Stomach (tissue), 8 donors: ENCODE measurements at regions not wholly inside any gene's neighbourhood (a gene's known extent, or its start where the extent isn't known, plus 50 kb on each side); places are given as distances from the start of the nearest gene placed in this dataset.

Experiments
- DNase-seq, 2 donors: peaks; one replicate each; pipeline versions ENCODE4 v3.0.0 to v3.0.0-alpha.2; 2013 to 2019
- H3K27ac ChIP-seq, 5 donors: fragments of 200-600 bp in 4 of 5; sonication (generic) in 4 of 5; one replicate each; pipeline ENCODE4 v1.5.1; 2013 to 2019; ENCODE audit warnings: mild to moderate bottlenecking in 1 of 5, moderate library complexity in 1 of 5
- H3K27me3 ChIP-seq, 3 donors: fragments of 200-600 bp; sonication (generic); one replicate each; pipeline ENCODE4 v1.5.1; 2017 to 2019; ENCODE audit warnings: mixed run types in 1 of 3
- H3K36me3 ChIP-seq, 4 donors: fragments of 200-600 bp; sonication (generic); 1 replicate in 3 of 4; 2 replicates in 1 of 4; pipeline ENCODE4 v1.5.1; 2016 to 2019
- H3K4me1 ChIP-seq, 4 donors: fragments of 200-600 bp; sonication (generic); one replicate each; pipeline ENCODE4 v1.5.1; 2016 to 2019
- H3K4me3 ChIP-seq, 4 donors: fragments of 200-600 bp; sonication (generic) in 3 of 4; one replicate each; pipeline ENCODE4 v1.5.1; 2016 to 2019; ENCODE audit warnings: mild to moderate bottlenecking in 1 of 4
- H3K9me3 ChIP-seq, 4 donors: fragments of 200-600 bp; sonication (generic); one replicate each; pipeline ENCODE4 v1.5.1; 2016 to 2019
- CTCF ChIP-seq, 7 experiments: fragments of 450-650 bp in 4 of 7; fragments of 200-600 bp in 3 of 7; sonication (generic) in 3 of 7; IDR thresholded peaks; one replicate each; pipeline ENCODE4 v1.5.1; 2016 to 2019; ENCODE audit warnings: antibody characterized with exemption in 7 of 7, control low read depth in 2 of 7, mild to moderate bottlenecking in 1 of 7
- EP300 ChIP-seq: sonication (generic); formaldehyde crosslinking; IDR thresholded peaks from one replicate; pipeline ENCODE4 v1.6.1; 2017; ENCODE audit warnings: antibody characterized with exemption
- POLR2A ChIP-seq, 4 donors: fragments of 450-650 bp; IDR thresholded peaks; one replicate each; pipeline ENCODE4 v1.6.1; 2016; ENCODE audit warnings: antibody characterized with exemption in 4 of 4, control low read depth in 2 of 4, mild to moderate bottlenecking in 1 of 4, moderate library complexity in 1 of 4
- POLR2AphosphoS5 ChIP-seq, 3 donors: sonication (generic); formaldehyde crosslinking; IDR thresholded peaks; one replicate each; pipeline ENCODE4 v1.6.1; 2016; ENCODE audit warnings: antibody characterized with exemption in 3 of 3
- WGBS, 5 donors: extraction: QIAGEN DNeasy Blood & Tissue Kit in 3 of 5; methylation state at CpG; one replicate each; pipeline versions ENCODE4 v1.1.5 to v1.1.7; 2013 to 2018; 5-methylcytosine and 5-hydroxymethylcytosine counted together
- intact Hi-C: fragments of 100-400 bp; cut with DNase I; formaldehyde crosslinking; loops from one replicate; pipeline ENCODE4 v1.15.1; 2023; ENCODE audit warnings: low total_unique reads
- donor health status: healthy with polysubstance abuse.
- donor health status: Bipolar disorder and iron deficiency.
- donor health status: healthy.

GRCh38 chr18:71115261-71115660 is 826.4 kb downstream of the SOCS6 start:
- DNase-seq: no peak
- Histone ChIP-seq H3K4me1 (no peaks in the 10 kb centered on the region), H3K27ac (no peak overlapping the region), H3K36me3 (no peaks in the 10 kb centered on the region), H3K9me3 (peaks cover 0 to 6% (median 1%) of the 10 kb centered on the region in 4 donors), H3K4me3 (no peak overlapping the region), H3K27me3 (no peaks in the 10 kb centered on the region)
- TF ChIP-seq POLR2A (IDR thresholded peaks at IDR 0.05): no peak
- no peak for TF ChIP-seq EP300
- TF ChIP-seq POLR2AphosphoS5 (IDR thresholded peaks at IDR 0.05): no peak
- no peak for TF ChIP-seq CTCF (IDR thresholded peaks at IDR 0.05)
- intact Hi-C loops: no loop called here
- WGBS, 5 donors: 79 to 85% (median 84%) methylated on average over 8 of the region's 8 CpGs

- 74 to 83% (median 79%) methylated on average over 11 of the region's 11 CpGs for WGBS, 5 donors
- TF ChIP-seq EP300: no peak
- no peak for TF ChIP-seq CTCF (IDR thresholded peaks at IDR 0.05)
- TF ChIP-seq POLR2AphosphoS5 (IDR thresholded peaks at IDR 0.05): no peak
- TF ChIP-seq POLR2A (IDR thresholded peaks at IDR 0.05): no peak
Observed at GRCh38 chr18:71114550-71115210, 825.8 kb downstream of the SOCS6 start.

GRCh38 chr18:71107244-71107643 is 818.4 kb downstream of the SOCS6 start:
- TF ChIP-seq POLR2A (IDR thresholded peaks at IDR 0.05) (no peak), POLR2AphosphoS5 (IDR thresholded peaks at IDR 0.05) (no peak), EP300 (no peak), CTCF (IDR thresholded peaks at IDR 0.05) (no peak)
- no peak overlapping the region for H3K27ac ChIP-seq
- DNase-seq: no peak
- no peak overlapping the region for H3K4me3 ChIP-seq
- H3K9me3 ChIP-seq: no peaks in the 10 kb centered on the region
- intact Hi-C loops: no loop called here
- H3K36me3 ChIP-seq: no peaks in the 10 kb centered on the region
- H3K27me3 ChIP-seq: no peaks in the 10 kb centered on the region
- 48 to 58% (median 51%) methylated on average over 2 of the region's 2 CpGs for WGBS, 5 donors
- H3K4me1 ChIP-seq: no peaks in the 10 kb centered on the region

More at GRCh38 chr18:71114550-71115210, 825.8 kb downstream of the SOCS6 start:
- no peak overlapping the region for H3K27ac ChIP-seq
- H3K9me3 ChIP-seq: peaks cover 0 to 5% (median 0%) of the 10 kb centered on the region in 4 donors
- intact Hi-C loops: no loop called here
- H3K36me3 ChIP-seq: no peaks in the 10 kb centered on the region
- no peak for DNase-seq
- no peaks in the 10 kb centered on the region for H3K27me3 ChIP-seq
- H3K4me3 ChIP-seq: no peak overlapping the region
- H3K4me1 ChIP-seq: no peaks in the 10 kb centered on the region

- Histone ChIP-seq H3K36me3 (no peaks in the 10 kb centered on the region), H3K27me3 (no peaks in the 10 kb centered on the region), H3K9me3 (no peaks in the 10 kb centered on the region), H3K4me1 (no peaks in the 10 kb centered on the region), H3K4me3 (no peak overlapping the region), H3K27ac (no peak overlapping the region)
- intact Hi-C loops: no loop called here
- no peak for DNase-seq
- TF ChIP-seq CTCF (IDR thresholded peaks at IDR 0.05): no peak
- no peak for TF ChIP-seq POLR2AphosphoS5 (IDR thresholded peaks at IDR 0.05)
- TF ChIP-seq POLR2A (IDR thresholded peaks at IDR 0.05): no peak
- no peak for TF ChIP-seq EP300
- WGBS, 5 donors: 24 to 37% (median 32%) methylated on average over 1 of the region's 1 CpG
Observed at GRCh38 chr18:71106701-71107100, 817.9 kb downstream of the SOCS6 start.
